GM06990 (cell line): ENCODE measurements at regions not wholly inside any gene's neighbourhood (a gene's known extent, or its start where the extent isn't known, plus 50 kb on each side); places are given as distances from the start of the nearest gene placed in this dataset.
"Not testable (repeated sequence)": the region's sequence is repeated elsewhere in the genome, so short reads cannot be mapped to it uniquely, and the experiment has no call there.

Experiments used
- DNase-seq: peaks from one replicate; pipeline ENCODE4 v3.0.0-alpha.2; 2011; ENCODE audit not compliant: insufficient read length; ENCODE audit errors: extremely low read depth
- H3K27me3 ChIP-seq: replicated peaks from 2 replicates; pipeline ENCODE4 v1.6.0; 2011; ENCODE audit warnings: low read length; ENCODE audit not compliant: control insufficient read depth, insufficient read depth
- H3K36me3 ChIP-seq: 2 replicates; pipeline ENCODE4 v1.5.1; 2011; ENCODE audit warnings: low read length; ENCODE audit not compliant: control insufficient read depth, insufficient read depth
- H3K4me3 ChIP-seq: replicated peaks from 2 replicates; pipeline ENCODE4 v1.5.1; 2011; ENCODE audit warnings: low read depth, mild to moderate bottlenecking, control low read depth, low read length
- CTCF ChIP-seq: IDR thresholded peaks from 2 replicates; pipeline ENCODE4 v1.5.1; 2011; ENCODE audit warnings: low read length, control low read depth, mild to moderate bottlenecking, inconsistent platforms; ENCODE audit not compliant: insufficient read depth, poor library complexity, severe bottlenecking

- TF ChIP-seq CTCF: no peak
- no peaks in the 10 kb centered on the region for H3K27me3 ChIP-seq
- H3K4me3 ChIP-seq: no peak overlapping the region
- no peak for DNase-seq
- no peaks in the 10 kb centered on the region for H3K36me3 ChIP-seq
Measured at GRCh38 chr2:117613101-117613500, 201.4 kb upstream of the DDX18 start.

- no peaks in the 10 kb centered on the region for H3K36me3 ChIP-seq
- H3K27me3 ChIP-seq: no peaks in the 10 kb centered on the region
- no peak for TF ChIP-seq CTCF
- no peak for DNase-seq
- no peak overlapping the region for H3K4me3 ChIP-seq
Measured at GRCh38 chr2:117614296-117614695, 200.2 kb upstream of the DDX18 start.

GRCh38 chr2:117614823-117615534 is 199.5 kb upstream of the DDX18 start:
- Histone ChIP-seq H3K36me3 (no peaks in the 10 kb centered on the region), H3K27me3 (no peaks in the 10 kb centered on the region), H3K4me3 (no peak overlapping the region)
- TF ChIP-seq CTCF: no peak
- DNase-seq: no peak

DNA sequence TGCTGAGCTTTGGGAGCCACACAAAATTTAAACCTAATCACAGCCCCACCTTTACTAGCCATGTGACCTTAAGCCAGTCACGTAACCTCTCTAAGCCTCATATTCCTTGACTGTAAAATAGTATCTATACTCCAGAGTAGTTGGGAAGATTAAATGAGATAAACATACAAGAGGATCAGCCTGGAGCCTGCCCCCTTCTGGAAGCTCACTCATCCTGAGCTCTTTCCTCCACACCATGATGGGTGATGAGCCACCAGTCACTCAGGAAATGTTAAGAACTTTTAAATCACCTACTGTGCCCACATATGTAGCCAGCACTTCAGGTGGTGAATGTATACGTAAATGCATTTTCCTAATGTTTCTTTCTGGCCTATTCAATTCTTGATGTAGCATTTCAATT is 195.9 kb upstream of the DDX18 start:
- no peak for DNase-seq
- Histone ChIP-seq H3K36me3 (no peaks in the 10 kb centered on the region), H3K27me3 (no peaks in the 10 kb centered on the region), H3K4me3 (no peak overlapping the region)
- no peak for TF ChIP-seq CTCF

GRCh38 chr2:117621326-117621725 is 193.2 kb upstream of the DDX18 start:
- DNase-seq: no peak
- H3K4me3 ChIP-seq: no peak overlapping the region
- no peaks in the 10 kb centered on the region for H3K27me3 ChIP-seq
- no peaks in the 10 kb centered on the region for H3K36me3 ChIP-seq
- no peak for TF ChIP-seq CTCF

DNA sequence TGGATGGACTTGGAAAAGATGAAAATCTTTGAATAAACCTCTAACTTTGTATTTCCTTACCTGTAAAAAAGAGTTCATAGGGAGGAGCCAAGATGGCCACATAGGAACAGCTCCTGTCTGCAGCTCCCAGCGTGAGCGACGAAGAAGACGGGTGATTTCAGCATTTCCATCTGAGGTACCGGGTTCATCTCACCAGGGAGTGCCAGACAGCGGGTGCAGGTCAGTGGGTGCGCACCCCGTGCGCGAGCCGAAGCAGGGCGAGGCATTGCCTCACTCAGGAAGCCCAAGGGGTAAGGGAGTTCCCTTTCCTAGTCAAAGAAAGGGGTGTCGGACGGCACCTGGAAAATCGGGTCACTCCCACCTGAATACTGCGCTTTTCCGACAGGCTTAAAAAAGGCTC is 191.3 kb upstream of the DDX18 start:
- not testable (repeated sequence) for DNase-seq, H3K36me3 ChIP-seq, H3K4me3 ChIP-seq, H3K27me3 ChIP-seq
